HG03159 (cell line): ENCODE measurements at regions not wholly inside any gene's neighbourhood (a gene's known extent, or its start where the extent isn't known, plus 50 kb on each side); places are given as distances from the start of the nearest gene placed in this dataset.

Experiments
- ATAC-seq: cut with Tn5 transposase; IDR thresholded peaks from one replicate; pipeline ENCODE4 v1.9.1; 2021; ENCODE audit warnings: mild to moderate bottlenecking, moderate library complexity; ENCODE audit not compliant: unreplicated experiment

DNA sequence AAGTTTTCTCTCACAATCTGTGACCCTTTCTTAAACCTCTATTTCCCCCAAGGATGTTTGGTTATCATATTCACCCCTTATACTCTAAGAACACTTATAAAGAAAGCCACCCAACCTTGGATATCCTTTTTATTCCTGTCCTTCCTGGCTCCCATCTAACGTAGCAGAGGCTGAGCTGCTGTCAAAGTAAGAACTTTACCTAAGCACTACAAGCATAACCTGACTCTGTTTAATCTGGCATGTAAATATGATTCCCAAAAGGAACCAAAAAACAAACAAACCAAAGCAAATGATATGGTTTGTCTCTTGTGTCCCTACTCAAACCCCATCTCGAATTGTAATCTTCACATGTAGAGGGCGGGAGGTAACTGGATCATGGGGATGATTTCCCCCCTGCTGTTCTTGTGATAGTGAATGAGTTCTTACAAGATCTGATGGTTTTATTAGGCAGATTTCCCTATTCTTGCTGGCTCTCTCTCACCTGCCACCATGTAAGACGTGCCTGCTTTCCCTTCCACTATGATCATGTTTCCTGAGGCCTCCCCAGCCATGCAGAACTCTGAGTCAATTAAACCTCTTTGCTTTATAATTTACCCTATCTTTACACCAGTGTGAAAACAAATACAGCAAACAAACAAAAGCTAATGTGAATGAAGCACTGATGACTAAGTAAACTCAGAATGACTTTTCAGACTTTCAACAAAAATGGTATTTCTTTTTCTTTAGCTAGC lies 72.7 kb upstream of the SPOPL start:
- ATAC-seq: no peak

DNA sequence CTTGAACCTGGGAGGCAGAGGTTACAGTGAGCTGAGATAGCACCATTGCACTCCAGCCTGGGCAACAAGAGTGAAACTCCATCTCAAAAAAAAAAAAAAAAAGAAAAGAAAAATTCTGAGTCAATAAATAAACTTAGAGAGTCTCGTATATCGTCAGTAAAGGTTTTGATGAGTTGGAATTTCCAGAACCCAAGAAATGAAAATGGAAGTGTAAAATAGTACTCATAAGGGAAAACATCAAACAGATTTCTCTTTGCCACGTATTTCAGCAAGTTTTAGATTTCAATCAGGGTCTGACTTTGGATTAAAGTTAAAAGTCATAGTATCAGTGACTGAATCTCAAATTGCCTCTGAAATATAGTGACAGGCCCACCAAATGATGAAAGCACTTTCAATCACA lies 71.4 kb upstream of the SPOPL start:
- no peak for ATAC-seq

DNA sequence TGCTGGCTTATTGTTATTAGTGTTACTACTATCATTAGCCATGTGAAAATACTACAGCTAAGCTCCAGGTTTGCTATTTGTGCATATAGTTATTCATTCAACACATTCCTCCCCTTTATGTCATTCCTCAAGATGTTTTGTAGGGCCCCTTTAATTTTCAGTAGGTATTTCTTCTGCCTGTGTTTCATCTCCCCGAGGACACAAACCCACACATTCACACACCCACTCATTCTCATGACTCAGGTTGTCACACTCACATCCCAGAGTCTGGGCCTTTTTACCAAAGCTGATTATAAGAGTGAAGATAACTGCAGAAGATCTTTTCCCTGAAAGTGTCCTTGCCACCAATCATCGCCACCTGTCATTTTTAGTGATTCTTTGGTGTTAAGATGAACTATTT lies 68.6 kb upstream of the SPOPL start:
- ATAC-seq: no peak

GRCh38 chr2:138433995-138434951 lies 67.3 kb upstream of the SPOPL start:
- no peak for ATAC-seq

DNA sequence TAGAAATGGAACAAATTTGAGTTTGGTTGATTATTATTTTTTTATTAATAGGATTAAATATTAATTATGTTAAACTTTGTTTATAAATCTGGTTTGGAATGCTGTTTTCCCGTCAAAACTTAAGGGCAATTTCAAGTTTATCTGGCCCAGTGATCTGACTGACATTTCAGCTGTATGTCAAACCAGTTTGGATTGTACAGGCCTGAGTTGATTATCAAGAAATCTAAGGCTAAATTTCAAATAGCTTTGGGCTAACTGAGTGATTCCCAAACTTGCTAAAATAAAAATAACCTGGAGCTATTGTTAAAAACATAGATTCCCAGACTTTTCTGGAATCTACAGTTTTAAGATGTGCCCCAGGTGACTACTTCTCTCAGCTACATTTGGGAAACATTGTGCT lies 65.9 kb upstream of the SPOPL start:
- ATAC-seq: no peak

- no peak for ATAC-seq
These were observed 61.8 kb upstream of the SPOPL start for GRCh38 chr2:138439733-138440132.

- ATAC-seq: no peak
These were observed 60.8 kb upstream of the SPOPL start for GRCh38 chr2:138440759-138441158.

GRCh38 chr2:138441916-138442315 lies 59.7 kb upstream of the SPOPL start:
- ATAC-seq: no peak

DNA sequence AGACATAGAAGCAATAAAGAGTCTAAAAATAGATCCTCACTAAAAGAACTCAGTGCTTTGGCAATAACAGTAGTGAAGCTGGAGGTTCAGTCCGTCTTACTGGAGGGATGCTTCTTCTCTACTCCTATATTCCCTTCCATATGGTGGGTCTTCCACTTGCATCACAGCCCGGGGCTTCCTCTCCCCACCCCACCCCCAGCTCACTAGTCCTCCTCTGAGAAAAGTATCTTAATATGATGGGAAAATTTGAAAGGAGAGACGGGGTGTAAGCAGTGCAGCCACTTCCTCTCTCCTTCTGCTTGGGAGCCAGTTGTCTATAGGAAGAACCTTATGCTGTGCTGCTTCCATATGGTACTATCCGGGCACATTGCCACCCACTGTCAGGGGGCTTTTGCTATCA lies 57.2 kb upstream of the SPOPL start:
- no peak for ATAC-seq

- ATAC-seq: no peak
These were observed 56.3 kb upstream of the SPOPL start for GRCh38 chr2:138445227-138445626.

- ATAC-seq: no peak
These were observed 55.5 kb upstream of the SPOPL start for GRCh38 chr2:138446043-138446442.

GRCh38 chr2:138447889-138448570 lies 53.5 kb upstream of the SPOPL start:
- no peak for ATAC-seq
